GM20000 (cell line): ENCODE measurements at regions not wholly inside any gene's neighbourhood (a gene's known extent, or its start where the extent isn't known, plus 50 kb on each side); places are given as distances from the start of the nearest gene placed in this dataset.

Experiments used
- DNase-seq: peaks from one replicate; pipeline ENCODE4 v3.0.0; 2012; ENCODE audit warnings: low spot score
- CTCF ChIP-seq: IDR thresholded peaks from 2 replicates; pipeline ENCODE4 v1.5.1; 2012; ENCODE audit warnings: mild to moderate bottlenecking, control low read depth; ENCODE audit errors: extremely low read depth, missing control alignments

- TF ChIP-seq CTCF = no peak
- no peak for DNase-seq
Measured at GRCh38 chr9:18327121-18327520, 146.8 kb upstream of the ADAMTSL1 start.

GRCh38 chr9:18330401-18331309 is 143.3 kb upstream of the ADAMTSL1 start:
- no peak for TF ChIP-seq CTCF
- DNase-seq = no peak

DNA sequence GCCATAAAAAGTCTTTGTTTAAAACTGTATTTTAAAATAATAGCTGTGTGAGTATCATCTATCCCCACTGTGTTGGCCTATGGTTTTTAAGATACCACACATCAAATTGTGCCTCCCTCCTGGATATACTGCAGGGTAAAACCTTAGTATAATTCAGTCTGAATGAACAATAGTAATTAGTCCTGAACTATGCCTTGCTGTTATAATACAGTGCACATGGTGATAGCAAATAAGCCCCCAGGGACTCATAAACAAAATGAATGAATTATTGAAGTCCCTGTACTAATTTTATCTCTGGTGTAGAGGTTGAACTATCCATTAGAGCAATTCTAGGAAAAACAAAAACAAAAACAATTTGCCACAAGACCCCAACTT is 142.7 kb upstream of the ADAMTSL1 start:
- no peak for DNase-seq
- TF ChIP-seq CTCF = no peak

- no peak for TF ChIP-seq CTCF
- no peak for DNase-seq
Measured at GRCh38 chr9:18331808-18332209, 142.1 kb upstream of the ADAMTSL1 start.

- DNase-seq = no peak
- no peak for TF ChIP-seq CTCF
Measured at GRCh38 chr9:18333157-18333556, 140.8 kb upstream of the ADAMTSL1 start.

GRCh38 chr9:18335825-18336224 is 138.1 kb upstream of the ADAMTSL1 start:
- no peak for TF ChIP-seq CTCF
- no peak for DNase-seq

- TF ChIP-seq CTCF = no peak
- no peak for DNase-seq
Measured at GRCh38 chr9:18338042-18338441, 135.9 kb upstream of the ADAMTSL1 start.
